Subcutaneous abdominal adipose tissue (tissue), 5 donors: ENCODE measurements at regions not wholly inside any gene's neighbourhood (a gene's known extent, or its start where the extent isn't known, plus 50 kb on each side); places are given as distances from the start of the nearest gene placed in this dataset.

Source experiments
- H3K27ac ChIP-seq: one replicate; pipeline ENCODE4 v1.7.0; 2013; ENCODE audit warnings: low read depth, mild to moderate bottlenecking, inconsistent platforms, low read length, moderate library complexity
- H3K27me3 ChIP-seq, 5 donors: one replicate each; pipeline ENCODE4 v1.7.0; 2013; ENCODE audit warnings: low read length in 5 of 5, inconsistent platforms in 1 of 5; ENCODE audit not compliant: control insufficient read depth in 5 of 5, insufficient read depth in 4 of 5
- H3K36me3 ChIP-seq, 5 donors: one replicate each; pipeline ENCODE4 v1.7.0; 2013; ENCODE audit warnings: low read length in 5 of 5; ENCODE audit not compliant: control insufficient read depth in 5 of 5, insufficient read depth in 5 of 5
- H3K4me1 ChIP-seq, 5 donors: one replicate each; pipeline ENCODE4 v1.7.0; 2013; ENCODE audit warnings: low read length in 5 of 5, mild to moderate bottlenecking in 3 of 5, moderate library complexity in 1 of 5; ENCODE audit not compliant: control insufficient read depth in 5 of 5, insufficient read depth in 5 of 5
- H3K4me3 ChIP-seq, 5 donors: one replicate each; pipeline ENCODE4 v1.7.0; 2013; ENCODE audit warnings: low read length in 5 of 5, low read depth in 1 of 5
- H3K9ac ChIP-seq, 5 donors: one replicate each; pipeline ENCODE4 v1.7.0; 2013; ENCODE audit warnings: low read length in 5 of 5, mild to moderate bottlenecking in 4 of 5, moderate library complexity in 3 of 5
- H3K9me3 ChIP-seq, 5 donors: one replicate each; pipeline ENCODE4 v1.7.0; 2013; ENCODE audit warnings: low read length in 5 of 5; ENCODE audit not compliant: control insufficient read depth in 5 of 5
- donor health status: healthy.
- donor health status: healthy.
- donor health status: healthy.
- donor health status: healthy.
- donor health status: healthy.

- H3K9me3 ChIP-seq: peaks cover 0 to 4% (median 0%) of the 10 kb centered on the region in 5 donors
- peaks cover 0 to 12% (median 10%) of the 10 kb centered on the region in 5 donors for H3K4me1 ChIP-seq
- H3K36me3 ChIP-seq: no peaks in the 10 kb centered on the region
- H3K9ac ChIP-seq: no peak overlapping the region
- no peak overlapping the region for H3K27ac ChIP-seq
- H3K27me3 ChIP-seq: no peaks in the 10 kb centered on the region
- no peak overlapping the region for H3K4me3 ChIP-seq
Observed at GRCh38 chr1:101377084-101377835, 140.4 kb downstream of the S1PR1 start.

- no peak overlapping the region for H3K9ac ChIP-seq
- H3K27me3 ChIP-seq: no peaks in the 10 kb centered on the region
- H3K4me1 ChIP-seq: peaks cover 0 to 12% (median 10%) of the 10 kb centered on the region in 5 donors
- no peaks in the 10 kb centered on the region for H3K36me3 ChIP-seq
- H3K9me3 ChIP-seq: no peaks in the 10 kb centered on the region
- no peak overlapping the region for H3K27ac ChIP-seq
- no peak overlapping the region for H3K4me3 ChIP-seq
Observed at GRCh38 chr1:101379037-101379436, 142.2 kb downstream of the S1PR1 start.

GRCh38 chr1:101379950-101380349 is 143.1 kb downstream of the S1PR1 start:
- H3K36me3 ChIP-seq: no peaks in the 10 kb centered on the region
- no peaks in the 10 kb centered on the region for H3K9me3 ChIP-seq
- H3K4me3 ChIP-seq: no peak overlapping the region
- peaks cover 0 to 12% (median 10%) of the 10 kb centered on the region in 5 donors for H3K4me1 ChIP-seq
- H3K27me3 ChIP-seq: no peaks in the 10 kb centered on the region
- H3K27ac ChIP-seq: no peak overlapping the region
- no peak overlapping the region for H3K9ac ChIP-seq

GRCh38 chr1:101382135-101382534 is 145.3 kb downstream of the S1PR1 start:
- H3K36me3 ChIP-seq: no peaks in the 10 kb centered on the region
- H3K27ac ChIP-seq: no peak overlapping the region
- H3K9me3 ChIP-seq: no peaks in the 10 kb centered on the region
- peaks cover 0 to 1% (median 0%) of the 10 kb centered on the region in 5 donors for H3K4me1 ChIP-seq
- no peaks in the 10 kb centered on the region for H3K27me3 ChIP-seq
- H3K9ac ChIP-seq: no peak overlapping the region
- no peak overlapping the region for H3K4me3 ChIP-seq

GRCh38 chr1:101388904-101389546 is 152.2 kb downstream of the S1PR1 start:
- Histone ChIP-seq H3K4me3 (no peak overlapping the region), H3K36me3 (no peaks in the 10 kb centered on the region), H3K9ac (no peak overlapping the region), H3K9me3 (no peaks in the 10 kb centered on the region), H3K27me3 (peaks cover 0 to under 1% (median 0%) of the 10 kb centered on the region in 5 donors), H3K4me1 (no peaks in the 10 kb centered on the region), H3K27ac (no peak overlapping the region)

- H3K27ac ChIP-seq: no peak overlapping the region
- no peaks in the 10 kb centered on the region for H3K36me3 ChIP-seq
- H3K4me1 ChIP-seq: no peaks in the 10 kb centered on the region
- H3K9ac ChIP-seq: no peak overlapping the region
- no peaks in the 10 kb centered on the region for H3K9me3 ChIP-seq
- H3K4me3 ChIP-seq: no peak overlapping the region
- peaks cover 0 to 2% (median 0%) of the 10 kb centered on the region in 5 donors for H3K27me3 ChIP-seq
Observed at GRCh38 chr1:101389547-101389929, 152.7 kb downstream of the S1PR1 start.

GRCh38 chr1:101392552-101392951 is 155.7 kb downstream of the S1PR1 start:
- Histone ChIP-seq H3K4me1 (no peaks in the 10 kb centered on the region), H3K27ac (no peak overlapping the region), H3K9ac (no peak overlapping the region), H3K9me3 (no peaks in the 10 kb centered on the region), H3K4me3 (no peak overlapping the region), H3K27me3 (peaks cover 0 to 2% (median 0%) of the 10 kb centered on the region in 5 donors), H3K36me3 (no peaks in the 10 kb centered on the region)

- H3K9ac ChIP-seq: no peak overlapping the region
- H3K27ac ChIP-seq: no peak overlapping the region
- no peak overlapping the region for H3K4me3 ChIP-seq
- peaks cover 0 to 2% (median 0%) of the 10 kb centered on the region in 5 donors for H3K27me3 ChIP-seq
- no peaks in the 10 kb centered on the region for H3K9me3 ChIP-seq
- H3K4me1 ChIP-seq: no peaks in the 10 kb centered on the region
- no peaks in the 10 kb centered on the region for H3K36me3 ChIP-seq
Observed at GRCh38 chr1:101394041-101394440, 157.2 kb downstream of the S1PR1 start.

GRCh38 chr1:101399222-101399621 is 162.4 kb downstream of the S1PR1 start:
- Histone ChIP-seq H3K36me3 (no peaks in the 10 kb centered on the region), H3K9ac (no peak overlapping the region), H3K9me3 (no peaks in the 10 kb centered on the region), H3K27me3 (peaks cover 0 to under 1% (median 0%) of the 10 kb centered on the region in 5 donors), H3K27ac (no peak overlapping the region), H3K4me1 (no peaks in the 10 kb centered on the region), H3K4me3 (no peak overlapping the region)

GRCh38 chr1:101406271-101406670 is 169.5 kb downstream of the S1PR1 start:
- H3K9me3 ChIP-seq: no peaks in the 10 kb centered on the region
- no peak overlapping the region for H3K27ac ChIP-seq
- no peaks in the 10 kb centered on the region for H3K36me3 ChIP-seq
- H3K9ac ChIP-seq: no peak overlapping the region
- no peak overlapping the region for H3K4me3 ChIP-seq
- H3K4me1 ChIP-seq: no peaks in the 10 kb centered on the region
- H3K27me3 ChIP-seq: no peaks in the 10 kb centered on the region
